Loucy (cell line): ENCODE measurements at regions not wholly inside any gene's neighbourhood (a gene's known extent, or its start where the extent isn't known, plus 50 kb on each side); places are given as distances from the start of the nearest gene placed in this dataset.

ENCODE experiments used
- CTCF ChIP-seq: fragments of 200-600 bp; sonication (generic); conservative IDR thresholded peaks from 2 replicates; pipeline ENCODE4 v1.5.1; 2014; ENCODE audit warnings: mild to moderate bottlenecking, antibody characterized with exemption, low read length
- EZH2phosphoT487 ChIP-seq: fragments of 200-600 bp; IDR thresholded peaks from 2 replicates; pipeline ENCODE4 v1.6.1; 2018; ENCODE audit warnings: antibody characterized with exemption, mild to moderate bottlenecking, moderate library complexity, borderline replicate concordance

GRCh38 chr2:53475766-53476165 is 291.8 kb upstream of the CHAC2 start:
- TF ChIP-seq CTCF (no peak), EZH2phosphoT487 (no peak)
